Spleen (tissue), 7 donors: ENCODE measurements at regions not wholly inside any gene's neighbourhood (a gene's known extent, or its start where the extent isn't known, plus 50 kb on each side); places are given as distances from the start of the nearest gene placed in this dataset.

Source experiments
- CTCF ChIP-seq, 11 experiments: fragments of 200-600 bp in 7 of 11; fragments of 450-650 bp in 4 of 11; sonication (generic) in 4 of 11; IDR thresholded peaks in 8 of 11; conservative IDR thresholded peaks in 3 of 11; 1 replicate in 7 of 11; 2 replicates in 4 of 11; pipeline versions ENCODE4 v1.4.0 to v1.8.0; 2016 to 2021; ENCODE audit warnings: antibody characterized with exemption in 11 of 11, inconsistent platforms in 4 of 11, mild to moderate bottlenecking in 1 of 11
- POLR2AphosphoS5 ChIP-seq, 3 donors: sonication (generic); formaldehyde crosslinking; IDR thresholded peaks; one replicate each; pipeline ENCODE4 v1.5.1; 2017; ENCODE audit warnings: antibody characterized with exemption in 3 of 3
- donor health status: DM: no; HTN: no; CAD: no; lungs with moderate emphysema.
- donor health status: DM: no; HTN: no; CAD: no.
- donor health status: DM: no; HTN: no; CAD: no.

- TF ChIP-seq CTCF (IDR thresholded peaks at IDR 0.05 in 8 of 11, conservative IDR thresholded peaks at IDR 0.05 in 3 of 11) (no peak), POLR2AphosphoS5 (IDR thresholded peaks at IDR 0.05) (no peak)
These were observed 1077.2 kb downstream of the VRK1 start for GRCh38 chr14:97874394-97874793.
